H1 (cell line): ENCODE measurements at regions not wholly inside any gene's neighbourhood (a gene's known extent, or its start where the extent isn't known, plus 50 kb on each side); places are given as distances from the start of the nearest gene placed in this dataset.

ENCODE experiments used
- CEBPB ChIP-seq: IDR thresholded peaks from 2 replicates; pipeline ENCODE4 v1.6.1; 2012; ENCODE audit warnings: low read depth, low read length
- CREB1 ChIP-seq: IDR thresholded peaks from 2 replicates; pipeline ENCODE4 v1.6.1; 2012; ENCODE audit warnings: inconsistent platforms
- CTBP2 ChIP-seq: IDR thresholded peaks from 2 replicates; pipeline ENCODE4 v1.7.0; 2011; ENCODE audit warnings: borderline replicate concordance, mild to moderate bottlenecking, moderate library complexity, mixed read lengths, low read length; ENCODE audit not compliant: insufficient read depth, insufficient read length
- HDAC6 ChIP-seq: IDR thresholded peaks from one replicate; pipeline ENCODE4 v1.7.1; 2012; ENCODE audit warnings: low read depth, mild to moderate bottlenecking, inconsistent platforms, low read length, moderate library complexity
- JUND ChIP-seq: IDR thresholded peaks from 2 replicates; pipeline ENCODE4 v1.6.1; 2011; ENCODE audit warnings: mild to moderate bottlenecking, improper control_type of control experiment, low read length
- KDM4A ChIP-seq: IDR thresholded peaks from one replicate; pipeline ENCODE4 v1.7.1; 2012; ENCODE audit warnings: low read depth, mild to moderate bottlenecking, moderate library complexity, low read length, inconsistent platforms; ENCODE audit not compliant: severe bottlenecking
- NANOG ChIP-seq: IDR thresholded peaks from 2 replicates; pipeline ENCODE4 v1.6.1; 2011; ENCODE audit warnings: low read length, low read depth, mild to moderate bottlenecking, inconsistent platforms; ENCODE audit not compliant: insufficient read depth, poor library complexity, severe bottlenecking
- TAF7 ChIP-seq: optimal IDR thresholded peaks from 2 replicates; pipeline ENCODE3; 2011; ENCODE audit warnings: low read depth, mild to moderate bottlenecking, inconsistent platforms, low read length, moderate library complexity, borderline replicate concordance
- TF ChIP-seq, protein P1 (sequence below): fragments of 300-600 bp; sonication (generic); IDR thresholded peaks from 2 replicates; pipeline ENCODE4 v1.7.1; 2012; ENCODE audit warnings: low read length, moderate library complexity, mild to moderate bottlenecking, inconsistent platforms; ENCODE audit not compliant: insufficient replicate concordance
- TF ChIP-seq, protein P2 (sequence below), 3 experiments: IDR thresholded peaks; 1 replicate in 2 of 3; 2 replicates in 1 of 3; pipeline versions ENCODE4 v1.5.1 to v1.6.1; 2011; ENCODE audit warnings: low read length in 3 of 3, mild to moderate bottlenecking in 3 of 3, inconsistent platforms in 2 of 3, low read depth in 1 of 3, moderate library complexity in 1 of 3; ENCODE audit not compliant: insufficient read depth in 1 of 3; ENCODE audit errors: control extremely low read depth in 1 of 3

DNA sequence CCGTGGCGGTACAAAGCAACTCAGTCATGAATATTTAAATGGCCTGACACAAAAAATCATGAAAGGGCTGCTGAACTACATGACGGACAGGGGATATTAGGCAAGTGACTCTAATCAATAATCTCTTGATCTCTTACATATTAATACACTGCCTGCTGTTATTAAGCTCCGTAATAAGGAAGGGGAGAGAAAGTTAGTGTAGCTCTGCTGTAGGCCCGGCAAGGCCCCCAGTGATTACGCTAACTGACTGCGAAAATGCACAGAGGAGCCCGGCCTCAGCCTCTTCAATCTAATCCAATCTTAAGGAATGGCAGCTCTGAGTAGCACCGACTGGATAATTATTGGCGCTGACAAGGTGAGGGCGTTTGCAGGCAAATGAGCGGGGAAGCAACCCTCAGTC, 583.5 kb upstream of the MKI67 start (continued):
- TF ChIP-seq, protein P1, sequence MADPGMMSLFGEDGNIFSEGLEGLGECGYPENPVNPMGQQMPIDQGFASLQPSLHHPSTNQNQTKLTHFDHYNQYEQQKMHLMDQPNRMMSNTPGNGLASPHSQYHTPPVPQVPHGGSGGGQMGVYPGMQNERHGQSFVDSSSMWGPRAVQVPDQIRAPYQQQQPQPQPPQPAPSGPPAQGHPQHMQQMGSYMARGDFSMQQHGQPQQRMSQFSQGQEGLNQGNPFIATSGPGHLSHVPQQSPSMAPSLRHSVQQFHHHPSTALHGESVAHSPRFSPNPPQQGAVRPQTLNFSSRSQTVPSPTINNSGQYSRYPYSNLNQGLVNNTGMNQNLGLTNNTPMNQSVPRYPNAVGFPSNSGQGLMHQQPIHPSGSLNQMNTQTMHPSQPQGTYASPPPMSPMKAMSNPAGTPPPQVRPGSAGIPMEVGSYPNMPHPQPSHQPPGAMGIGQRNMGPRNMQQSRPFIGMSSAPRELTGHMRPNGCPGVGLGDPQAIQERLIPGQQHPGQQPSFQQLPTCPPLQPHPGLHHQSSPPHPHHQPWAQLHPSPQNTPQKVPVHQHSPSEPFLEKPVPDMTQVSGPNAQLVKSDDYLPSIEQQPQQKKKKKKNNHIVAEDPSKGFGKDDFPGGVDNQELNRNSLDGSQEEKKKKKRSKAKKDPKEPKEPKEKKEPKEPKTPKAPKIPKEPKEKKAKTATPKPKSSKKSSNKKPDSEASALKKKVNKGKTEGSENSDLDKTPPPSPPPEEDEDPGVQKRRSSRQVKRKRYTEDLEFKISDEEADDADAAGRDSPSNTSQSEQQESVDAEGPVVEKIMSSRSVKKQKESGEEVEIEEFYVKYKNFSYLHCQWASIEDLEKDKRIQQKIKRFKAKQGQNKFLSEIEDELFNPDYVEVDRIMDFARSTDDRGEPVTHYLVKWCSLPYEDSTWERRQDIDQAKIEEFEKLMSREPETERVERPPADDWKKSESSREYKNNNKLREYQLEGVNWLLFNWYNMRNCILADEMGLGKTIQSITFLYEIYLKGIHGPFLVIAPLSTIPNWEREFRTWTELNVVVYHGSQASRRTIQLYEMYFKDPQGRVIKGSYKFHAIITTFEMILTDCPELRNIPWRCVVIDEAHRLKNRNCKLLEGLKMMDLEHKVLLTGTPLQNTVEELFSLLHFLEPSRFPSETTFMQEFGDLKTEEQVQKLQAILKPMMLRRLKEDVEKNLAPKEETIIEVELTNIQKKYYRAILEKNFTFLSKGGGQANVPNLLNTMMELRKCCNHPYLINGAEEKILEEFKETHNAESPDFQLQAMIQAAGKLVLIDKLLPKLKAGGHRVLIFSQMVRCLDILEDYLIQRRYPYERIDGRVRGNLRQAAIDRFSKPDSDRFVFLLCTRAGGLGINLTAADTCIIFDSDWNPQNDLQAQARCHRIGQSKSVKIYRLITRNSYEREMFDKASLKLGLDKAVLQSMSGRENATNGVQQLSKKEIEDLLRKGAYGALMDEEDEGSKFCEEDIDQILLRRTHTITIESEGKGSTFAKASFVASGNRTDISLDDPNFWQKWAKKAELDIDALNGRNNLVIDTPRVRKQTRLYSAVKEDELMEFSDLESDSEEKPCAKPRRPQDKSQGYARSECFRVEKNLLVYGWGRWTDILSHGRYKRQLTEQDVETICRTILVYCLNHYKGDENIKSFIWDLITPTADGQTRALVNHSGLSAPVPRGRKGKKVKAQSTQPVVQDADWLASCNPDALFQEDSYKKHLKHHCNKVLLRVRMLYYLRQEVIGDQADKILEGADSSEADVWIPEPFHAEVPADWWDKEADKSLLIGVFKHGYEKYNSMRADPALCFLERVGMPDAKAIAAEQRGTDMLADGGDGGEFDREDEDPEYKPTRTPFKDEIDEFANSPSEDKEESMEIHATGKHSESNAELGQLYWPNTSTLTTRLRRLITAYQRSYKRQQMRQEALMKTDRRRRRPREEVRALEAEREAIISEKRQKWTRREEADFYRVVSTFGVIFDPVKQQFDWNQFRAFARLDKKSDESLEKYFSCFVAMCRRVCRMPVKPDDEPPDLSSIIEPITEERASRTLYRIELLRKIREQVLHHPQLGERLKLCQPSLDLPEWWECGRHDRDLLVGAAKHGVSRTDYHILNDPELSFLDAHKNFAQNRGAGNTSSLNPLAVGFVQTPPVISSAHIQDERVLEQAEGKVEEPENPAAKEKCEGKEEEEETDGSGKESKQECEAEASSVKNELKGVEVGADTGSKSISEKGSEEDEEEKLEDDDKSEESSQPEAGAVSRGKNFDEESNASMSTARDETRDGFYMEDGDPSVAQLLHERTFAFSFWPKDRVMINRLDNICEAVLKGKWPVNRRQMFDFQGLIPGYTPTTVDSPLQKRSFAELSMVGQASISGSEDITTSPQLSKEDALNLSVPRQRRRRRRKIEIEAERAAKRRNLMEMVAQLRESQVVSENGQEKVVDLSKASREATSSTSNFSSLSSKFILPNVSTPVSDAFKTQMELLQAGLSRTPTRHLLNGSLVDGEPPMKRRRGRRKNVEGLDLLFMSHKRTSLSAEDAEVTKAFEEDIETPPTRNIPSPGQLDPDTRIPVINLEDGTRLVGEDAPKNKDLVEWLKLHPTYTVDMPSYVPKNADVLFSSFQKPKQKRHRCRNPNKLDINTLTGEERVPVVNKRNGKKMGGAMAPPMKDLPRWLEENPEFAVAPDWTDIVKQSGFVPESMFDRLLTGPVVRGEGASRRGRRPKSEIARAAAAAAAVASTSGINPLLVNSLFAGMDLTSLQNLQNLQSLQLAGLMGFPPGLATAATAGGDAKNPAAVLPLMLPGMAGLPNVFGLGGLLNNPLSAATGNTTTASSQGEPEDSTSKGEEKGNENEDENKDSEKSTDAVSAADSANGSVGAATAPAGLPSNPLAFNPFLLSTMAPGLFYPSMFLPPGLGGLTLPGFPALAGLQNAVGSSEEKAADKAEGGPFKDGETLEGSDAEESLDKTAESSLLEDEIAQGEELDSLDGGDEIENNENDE: no peak
- no peak for TF ChIP-seq CTBP2
- TF ChIP-seq CREB1: no peak
- no peak for TF ChIP-seq JUND
- TF ChIP-seq CEBPB: no peak
- TF ChIP-seq NANOG: no peak
- no peak for TF ChIP-seq KDM4A
- TF ChIP-seq HDAC6: no peak
- TF ChIP-seq TAF7: no peak
- TF ChIP-seq, protein P2, sequence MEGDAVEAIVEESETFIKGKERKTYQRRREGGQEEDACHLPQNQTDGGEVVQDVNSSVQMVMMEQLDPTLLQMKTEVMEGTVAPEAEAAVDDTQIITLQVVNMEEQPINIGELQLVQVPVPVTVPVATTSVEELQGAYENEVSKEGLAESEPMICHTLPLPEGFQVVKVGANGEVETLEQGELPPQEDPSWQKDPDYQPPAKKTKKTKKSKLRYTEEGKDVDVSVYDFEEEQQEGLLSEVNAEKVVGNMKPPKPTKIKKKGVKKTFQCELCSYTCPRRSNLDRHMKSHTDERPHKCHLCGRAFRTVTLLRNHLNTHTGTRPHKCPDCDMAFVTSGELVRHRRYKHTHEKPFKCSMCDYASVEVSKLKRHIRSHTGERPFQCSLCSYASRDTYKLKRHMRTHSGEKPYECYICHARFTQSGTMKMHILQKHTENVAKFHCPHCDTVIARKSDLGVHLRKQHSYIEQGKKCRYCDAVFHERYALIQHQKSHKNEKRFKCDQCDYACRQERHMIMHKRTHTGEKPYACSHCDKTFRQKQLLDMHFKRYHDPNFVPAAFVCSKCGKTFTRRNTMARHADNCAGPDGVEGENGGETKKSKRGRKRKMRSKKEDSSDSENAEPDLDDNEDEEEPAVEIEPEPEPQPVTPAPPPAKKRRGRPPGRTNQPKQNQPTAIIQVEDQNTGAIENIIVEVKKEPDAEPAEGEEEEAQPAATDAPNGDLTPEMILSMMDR (IDR thresholded peaks at IDR 0.05; ENCODE audit: control extremely low read depth in 1 of 3, insufficient read depth in 1 of 3, low read depth in 1 of 3, low read length in 3 of 3): no peak
